ENCODE measurements at regions not wholly inside any gene's neighbourhood (a gene's known extent, or its start where the extent isn't known, plus 50 kb on each side); places are given as distances from the start of the nearest gene placed in this dataset.

GRCh38 chr4:105025263-105026017 lies 121.2 kb upstream of the TET2 start:
- TF ChIP-seq CTCF (conservative IDR thresholded peaks at IDR 0.05; ENCODE audit: low read depth, low read length) (no peak), EZH2 (IDR thresholded peaks at IDR 0.05; ENCODE audit: borderline replicate concordance, low read depth, low read length, poor library complexity, severe bottlenecking) (no peak)
